ENCODE measurements at regions not wholly inside any gene's neighbourhood (a gene's known extent, or its start where the extent isn't known, plus 50 kb on each side); places are given as distances from the start of the nearest gene placed in this dataset.

DNA sequence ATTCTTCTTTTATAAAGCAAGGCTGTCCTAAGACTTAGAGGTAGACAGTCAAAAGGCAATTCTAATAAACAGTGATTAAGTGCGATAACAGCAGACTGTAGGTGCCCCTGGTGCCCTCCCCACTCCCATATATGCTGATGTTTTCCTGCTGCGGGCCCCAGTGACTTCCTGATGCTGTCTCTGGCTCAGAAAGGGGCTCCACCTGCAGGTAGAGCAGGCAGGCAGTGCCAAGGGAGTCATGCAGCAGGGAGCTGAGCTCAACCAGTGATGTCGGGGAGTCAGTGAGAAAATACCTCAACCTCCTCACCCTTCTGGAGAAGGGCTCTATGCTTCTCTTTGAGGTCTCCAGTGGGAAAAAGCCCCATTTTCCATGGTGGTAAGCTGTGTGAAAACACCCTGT is 126.7 kb upstream of the SSTR4 start:
- no peak overlapping the region for H3K27ac ChIP-seq (ENCODE audit: insufficient read depth, low read length)
- H2AK5ac ChIP-seq (ENCODE audit: low read depth, low read length) = no peak overlapping the region
- no peak overlapping the region for H2AK9ac ChIP-seq (replicated peaks; ENCODE audit: low read depth, low read length, poor library complexity)
- WGBS, 2 experiments (ENCODE audit: extremely low coverage in 2 of 2, insufficient read length in 1 of 2) = no CpG with 5 or more reads among the region's 3 CpGs
- no peaks in the 10 kb centered on the region for H3K36me3 ChIP-seq (ENCODE audit: control insufficient read depth, insufficient read depth, low read length)
- H3K4me1 ChIP-seq (ENCODE audit: control insufficient read depth, insufficient read depth, low read length) = no peaks in the 10 kb centered on the region
- in situ Hi-C loops (cut with MboI; ENCODE audit: low sequenced_read_pairs) (no loop called here), intact Hi-C loops (cut with micrococcal nuclease) (no loop called here), dilution Hi-C loops (cut with HindIII; ENCODE audit: low sequenced_read_pairs, unreplicated experiment) (no loop called here)
- ATAC-seq (ENCODE audit: low read depth) = no peak
- no peak overlapping the region for H3K4ac ChIP-seq (ENCODE audit: low read depth, low read length)
- H3K56ac ChIP-seq (ENCODE audit: extremely low read depth, insufficient read depth, low read length) = no peak overlapping the region
- H2BK120ac ChIP-seq (ENCODE audit: low read depth, low read length) = no peak overlapping the region
- H3K4me3 ChIP-seq (ENCODE audit: insufficient read depth, low read depth, low read length) = no peak overlapping the region
- H3K9ac ChIP-seq (ENCODE audit: low read depth, low read length) = no peak overlapping the region
- no peak overlapping the region for H3K14ac ChIP-seq (replicated peaks; ENCODE audit: low read depth, low read length)
- POLR2A ChIA-PET (ENCODE audit: unreplicated experiment) = no interaction called here
- no peak overlapping the region for H2BK20ac ChIP-seq (ENCODE audit: low read depth, low read length)
- no peak for TF ChIP-seq RAD21 (IDR thresholded peaks at IDR 0.05; ENCODE audit: low read length)
- TF ChIP-seq, protein P1, sequence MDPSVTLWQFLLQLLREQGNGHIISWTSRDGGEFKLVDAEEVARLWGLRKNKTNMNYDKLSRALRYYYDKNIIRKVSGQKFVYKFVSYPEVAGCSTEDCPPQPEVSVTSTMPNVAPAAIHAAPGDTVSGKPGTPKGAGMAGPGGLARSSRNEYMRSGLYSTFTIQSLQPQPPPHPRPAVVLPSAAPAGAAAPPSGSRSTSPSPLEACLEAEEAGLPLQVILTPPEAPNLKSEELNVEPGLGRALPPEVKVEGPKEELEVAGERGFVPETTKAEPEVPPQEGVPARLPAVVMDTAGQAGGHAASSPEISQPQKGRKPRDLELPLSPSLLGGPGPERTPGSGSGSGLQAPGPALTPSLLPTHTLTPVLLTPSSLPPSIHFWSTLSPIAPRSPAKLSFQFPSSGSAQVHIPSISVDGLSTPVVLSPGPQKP (IDR thresholded peaks at IDR 0.05; ENCODE audit: borderline replicate concordance, low read depth, low read length) = no peak
- TF ChIP-seq RFX5 (IDR thresholded peaks at IDR 0.05; ENCODE audit: low read depth, low read length) = no peak
- TF ChIP-seq BHLHE40 (IDR thresholded peaks at IDR 0.05; ENCODE audit: low read depth, low read length) = no peak
- no peak for TF ChIP-seq MAZ (IDR thresholded peaks at IDR 0.05; ENCODE audit: borderline replicate concordance, low read depth, low read length)
- TF ChIP-seq CHD1 (IDR thresholded peaks at IDR 0.05; ENCODE audit: low read depth, low read length) = no peak
- no TSS peak for BruUV-seq (replicated peaks)
- H3K9me1 ChIP-seq (ENCODE audit: insufficient read depth, low read length) = no peaks in the 10 kb centered on the region
- H4K91ac ChIP-seq (ENCODE audit: insufficient read depth, low read depth, low read length) = no peak overlapping the region
- no peak overlapping the region for H3K23ac ChIP-seq (ENCODE audit: low read depth, low read length)
- H2BK5ac ChIP-seq (ENCODE audit: low read depth, low read length, poor library complexity, severe bottlenecking) = no peak overlapping the region
- H3K9me3 ChIP-seq (ENCODE audit: control insufficient read depth, insufficient read depth, low read length) = no peaks in the 10 kb centered on the region
- H4K20me1 ChIP-seq (ENCODE audit: insufficient read depth, low read length) = no peaks in the 10 kb centered on the region
- no peaks in the 10 kb centered on the region for H3K79me1 ChIP-seq (ENCODE audit: low read depth in 1 of 2, low read length in 2 of 2)
- H4K5ac ChIP-seq (ENCODE audit: low read depth, low read length) = no peak overlapping the region
- no peak for DNase-seq
- no peak overlapping the region for H3K18ac ChIP-seq (ENCODE audit: low read depth, low read length)
- H4K8ac ChIP-seq (ENCODE audit: low read depth in 2 of 2, low read length in 2 of 2) = no peak overlapping the region
- H3K27me3 ChIP-seq (ENCODE audit: control insufficient read depth, insufficient read depth, low read length) = no peaks in the 10 kb centered on the region; the same call in 1 of the 2 replicates
- H2BK15ac ChIP-seq (ENCODE audit: low read depth, low read length) = no peak overlapping the region
- H2AFZ ChIP-seq (replicated peaks; ENCODE audit: low read length, poor library complexity) = no peak overlapping the region
- CTCF ChIA-PET = no interaction called here
- H3K4me2 ChIP-seq (ENCODE audit: low read depth, low read length) = no peak overlapping the region
